ENCODE measurements at regions not wholly inside any gene's neighbourhood (a gene's known extent, or its start where the extent isn't known, plus 50 kb on each side); places are given as distances from the start of the nearest gene placed in this dataset.

- TF ChIP-seq CTCF (IDR thresholded peaks at IDR 0.05) (no peak), POLR2A (IDR thresholded peaks at IDR 0.05) (no peak)
These were observed 105.3 kb upstream of the SIX3 start for GRCh38 chr2:44836174-44836573.

All from vagina (tissue), 2 donors.